Astrocyte (in vitro differentiated cells and primary cell): ENCODE measurements at regions not wholly inside any gene's neighbourhood (a gene's known extent, or its start where the extent isn't known, plus 50 kb on each side); places are given as distances from the start of the nearest gene placed in this dataset.
"Not testable (repeated sequence)": the region's sequence is repeated elsewhere in the genome, so short reads cannot be mapped to it uniquely, and the experiment has no call there.

Source experiments
- DNase-seq: peaks from one replicate; pipeline ENCODE4 v3.0.0-alpha.2; 2010; ENCODE audit warnings: low read depth
- FAIRE-seq: peaks from 2 replicates; lab custom pipeline; 2011; peaks lifted over from hg19 to GRCh38; lab: Jason Lieb, UNC
- H2AFZ ChIP-seq: 2 replicates; pipeline ENCODE4 v1.6.0; 2012; ENCODE audit warnings: low read depth, low read length, inconsistent platforms
- H3K27ac ChIP-seq: 2 replicates; pipeline ENCODE4 v1.5.1; 2011; ENCODE audit warnings: low read depth, low read length, inconsistent platforms
- H3K27me3 ChIP-seq: 2 replicates; pipeline ENCODE4 v1.6.0; 2011; ENCODE audit warnings: low read length, inconsistent platforms; ENCODE audit not compliant: insufficient read depth
- H3K36me3 ChIP-seq: 2 replicates; pipeline ENCODE4 v1.5.1; 2011; ENCODE audit warnings: low read length, inconsistent platforms; ENCODE audit not compliant: insufficient read depth
- H3K4me1 ChIP-seq: 2 replicates; pipeline ENCODE4 v1.5.1; 2011; ENCODE audit warnings: low read length, inconsistent platforms; ENCODE audit not compliant: insufficient read depth
- H3K4me2 ChIP-seq: 2 replicates; pipeline ENCODE4 v1.6.0; 2012; ENCODE audit warnings: low read length, inconsistent platforms
- H3K4me3 ChIP-seq: 2 replicates; pipeline ENCODE4 v1.5.1; 2011; ENCODE audit warnings: low read depth, mild to moderate bottlenecking, low read length, inconsistent platforms; ENCODE audit not compliant: insufficient read depth
- H3K79me2 ChIP-seq: 2 replicates; pipeline ENCODE4 v1.6.0; 2012; ENCODE audit warnings: mild to moderate bottlenecking, low read length, inconsistent platforms; ENCODE audit not compliant: insufficient read depth
- H3K9ac ChIP-seq: 2 replicates; pipeline ENCODE4 v1.6.0; 2012; ENCODE audit warnings: mild to moderate bottlenecking, low read length, inconsistent platforms
- H3K9me3 ChIP-seq: 2 replicates; pipeline ENCODE4 v1.5.1; 2012; ENCODE audit warnings: low read depth, mild to moderate bottlenecking, low read length, inconsistent platforms; ENCODE audit not compliant: insufficient read depth
- H4K20me1 ChIP-seq: 2 replicates; pipeline ENCODE4 v1.6.0; 2012; ENCODE audit warnings: low read length, inconsistent platforms; ENCODE audit not compliant: insufficient read depth
- H3K27ac Mint-ChIP-seq: one replicate; pipeline ENCODE4 v1.8.0; 2021; ENCODE audit warnings: mild to moderate bottlenecking, mixed read lengths; ENCODE audit not compliant: unreplicated experiment
- H3K27me3 Mint-ChIP-seq: one replicate; pipeline ENCODE4 v1.8.0; 2021; ENCODE audit warnings: low read depth, mixed read lengths; ENCODE audit not compliant: unreplicated experiment
- H3K36me3 Mint-ChIP-seq: one replicate; pipeline ENCODE4 v1.8.0; 2021; ENCODE audit warnings: low read depth, mixed read lengths; ENCODE audit not compliant: unreplicated experiment
- H3K4me1 Mint-ChIP-seq: one replicate; pipeline ENCODE4 v1.8.0; 2021; ENCODE audit warnings: low read depth, mixed read lengths; ENCODE audit not compliant: unreplicated experiment
- H3K4me3 Mint-ChIP-seq: one replicate; pipeline ENCODE4 v1.8.0; 2021; ENCODE audit warnings: mild to moderate bottlenecking, moderate library complexity, mixed read lengths; ENCODE audit not compliant: unreplicated experiment
- H3K9me3 Mint-ChIP-seq: one replicate; pipeline ENCODE4 v1.8.0; 2021; ENCODE audit warnings: mild to moderate bottlenecking, mixed read lengths; ENCODE audit not compliant: unreplicated experiment
- CTCF ChIP-seq: IDR thresholded peaks from 2 replicates; pipeline ENCODE4 v1.5.1; 2011; ENCODE audit warnings: low read depth, mild to moderate bottlenecking, inconsistent platforms, low read length, moderate library complexity; ENCODE audit not compliant: insufficient read depth
- EZH2 ChIP-seq: IDR thresholded peaks from 2 replicates; pipeline ENCODE4 v1.6.1; 2012; ENCODE audit warnings: mild to moderate bottlenecking, low read length, inconsistent platforms; ENCODE audit not compliant: insufficient read depth

GRCh38 chr22:16700390-16700789 is 107.8 kb upstream of the CCT8L2 start:
- DNase-seq, H3K9me3 ChIP-seq, H3K27ac Mint-ChIP-seq, H3K4me3 ChIP-seq, H3K79me2 ChIP-seq, H3K4me3 Mint-ChIP-seq, H3K27me3 ChIP-seq, H3K4me2 ChIP-seq, H4K20me1 ChIP-seq, H3K36me3 ChIP-seq, H3K36me3 Mint-ChIP-seq, H3K27ac ChIP-seq, H3K9ac ChIP-seq, H3K27me3 Mint-ChIP-seq, H3K4me1 Mint-ChIP-seq, H2AFZ ChIP-seq, FAIRE-seq, H3K4me1 ChIP-seq: not testable (repeated sequence)
- H3K9me3 Mint-ChIP-seq, result peaks cover 31% of the 10 kb centered on the region

DNA sequence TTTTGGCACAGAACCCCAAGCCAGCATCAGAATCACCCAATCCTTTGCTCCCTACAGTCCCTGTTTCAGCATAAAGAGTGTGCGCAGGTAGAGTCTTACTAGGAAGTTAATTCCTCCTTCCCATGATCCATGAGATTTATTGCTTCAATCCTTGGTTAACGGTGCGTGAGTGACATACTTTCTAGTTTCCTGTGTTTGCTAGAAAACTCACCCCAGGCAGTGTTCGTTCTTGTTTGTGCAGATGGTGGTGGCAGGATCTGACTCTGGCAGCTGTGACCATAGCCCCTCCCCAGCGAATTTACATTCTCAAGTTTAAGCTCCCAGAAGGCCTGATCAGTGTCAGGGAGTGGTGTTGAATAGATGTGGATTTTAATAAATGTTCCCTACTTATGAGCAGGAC is 106.7 kb upstream of the CCT8L2 start:
- H3K36me3 Mint-ChIP-seq, result no peaks in the 10 kb centered on the region

GRCh38 chr22:16697492-16698044 is 105.0 kb upstream of the CCT8L2 start:
- H3K9me3 Mint-ChIP-seq, result peaks cover 35% of the 10 kb centered on the region

More for the DNA sequence above, 106.7 kb upstream of the CCT8L2 start:
- Histone ChIP-seq H3K27ac (no peak overlapping the region), H3K36me3 (no peaks in the 10 kb centered on the region), H3K9me3 (peaks cover 3% of the 10 kb centered on the region), H3K9ac (no peak overlapping the region), H3K79me2 (no peaks in the 10 kb centered on the region), H2AFZ (no peak overlapping the region), H3K4me3 (no peak overlapping the region), H3K27me3 (no peaks in the 10 kb centered on the region), H4K20me1 (no peaks in the 10 kb centered on the region), H3K4me1 (no peaks in the 10 kb centered on the region), H3K4me2 (no peak overlapping the region)
- TF ChIP-seq CTCF, result no peak
- no peak for TF ChIP-seq EZH2
- H3K4me3 Mint-ChIP-seq, result no peak overlapping the region
- peaks cover 36% of the 10 kb centered on the region for H3K9me3 Mint-ChIP-seq
- no peaks in the 10 kb centered on the region for H3K4me1 Mint-ChIP-seq
- no peak for FAIRE-seq
- no peaks in the 10 kb centered on the region for H3K27me3 Mint-ChIP-seq
- no peak for DNase-seq
- no peak overlapping the region for H3K27ac Mint-ChIP-seq

GRCh38 chr22:16696900-16697299 is 104.3 kb upstream of the CCT8L2 start:
- H3K4me3 ChIP-seq, H3K36me3 ChIP-seq, H3K4me2 ChIP-seq, H3K9me3 ChIP-seq, H3K27ac Mint-ChIP-seq, H3K4me1 Mint-ChIP-seq, H3K79me2 ChIP-seq, H3K27me3 ChIP-seq, FAIRE-seq, H3K4me3 Mint-ChIP-seq, H2AFZ ChIP-seq, H3K27ac ChIP-seq, H4K20me1 ChIP-seq, H3K9ac ChIP-seq, DNase-seq, H3K27me3 Mint-ChIP-seq, H3K36me3 Mint-ChIP-seq, H3K4me1 ChIP-seq: not testable (repeated sequence)
- peaks cover 33% of the 10 kb centered on the region for H3K9me3 Mint-ChIP-seq

More at GRCh38 chr22:16697492-16698044, 105.0 kb upstream of the CCT8L2 start:
- H2AFZ ChIP-seq, H3K27me3 Mint-ChIP-seq, H3K36me3 ChIP-seq, DNase-seq, H3K4me3 ChIP-seq, H3K4me2 ChIP-seq, H3K36me3 Mint-ChIP-seq, H3K4me3 Mint-ChIP-seq, H4K20me1 ChIP-seq, H3K27ac ChIP-seq, H3K9ac ChIP-seq, FAIRE-seq, H3K4me1 ChIP-seq, H3K9me3 ChIP-seq, H3K4me1 Mint-ChIP-seq, H3K27ac Mint-ChIP-seq, H3K27me3 ChIP-seq, H3K79me2 ChIP-seq: not testable (repeated sequence)
